GM19468 (cell line): ENCODE measurements at regions not wholly inside any gene's neighbourhood (a gene's known extent, or its start where the extent isn't known, plus 50 kb on each side); places are given as distances from the start of the nearest gene placed in this dataset.
"Not testable (repeated sequence)": the region's sequence is repeated elsewhere in the genome, so short reads cannot be mapped to it uniquely, and the experiment has no call there.

ENCODE experiments used
- ATAC-seq: cut with Tn5 transposase; IDR thresholded peaks from one replicate; pipeline ENCODE4 v1.9.1; 2021; ENCODE audit warnings: mild to moderate bottlenecking, moderate library complexity, moderate number of reproducible peaks; ENCODE audit not compliant: unreplicated experiment; ENCODE audit errors: extremely low read depth

- ATAC-seq: no peak
Observed at GRCh38 chr1:208665936-208666335, 421.8 kb upstream of the PLXNA2 start.

- no peak for ATAC-seq
Observed at GRCh38 chr1:208668991-208669390, 424.8 kb upstream of the PLXNA2 start.

- no peak for ATAC-seq
Observed at GRCh38 chr1:208670778-208671177, 426.6 kb upstream of the PLXNA2 start.

GRCh38 chr1:208681878-208682663 is 437.9 kb upstream of the PLXNA2 start:
- no peak for ATAC-seq

- no peak for ATAC-seq
Observed at GRCh38 chr1:208682664-208683013, 438.5 kb upstream of the PLXNA2 start.

GRCh38 chr1:208683141-208683540 is 439.0 kb upstream of the PLXNA2 start:
- ATAC-seq: no peak

GRCh38 chr1:208684192-208684591 is 440.0 kb upstream of the PLXNA2 start:
- no peak for ATAC-seq

GRCh38 chr1:208686592-208686991 is 442.4 kb upstream of the PLXNA2 start:
- ATAC-seq: no peak

GRCh38 chr1:208688656-208689315 is 444.6 kb upstream of the PLXNA2 start:
- ATAC-seq: no peak

- no peak for ATAC-seq
Observed at GRCh38 chr1:208691012-208691411, 446.8 kb upstream of the PLXNA2 start.

GRCh38 chr1:208709981-208710380 is 465.8 kb upstream of the PLXNA2 start:
- no peak for ATAC-seq

- no peak for ATAC-seq
Observed at GRCh38 chr1:208714323-208714722, 470.1 kb upstream of the PLXNA2 start.

GRCh38 chr1:208717525-208717924 is 473.3 kb upstream of the PLXNA2 start:
- no peak for ATAC-seq

- no peak for ATAC-seq
Observed at GRCh38 chr1:208722592-208722991, 478.4 kb upstream of the PLXNA2 start.

GRCh38 chr1:208724079-208724478 is 479.9 kb upstream of the PLXNA2 start:
- no peak for ATAC-seq

GRCh38 chr1:208728815-208729214 is 484.6 kb upstream of the PLXNA2 start:
- no peak for ATAC-seq

- peak; percentile 96 for ATAC-seq
Observed at GRCh38 chr1:208731981-208732821, 488.0 kb upstream of the PLXNA2 start.

GRCh38 chr1:208737161-208737560 is 493.0 kb upstream of the PLXNA2 start:
- ATAC-seq: no peak

- peak; percentile 32 for ATAC-seq
Observed at GRCh38 chr1:208737922-208738321, 493.7 kb upstream of the PLXNA2 start.

GRCh38 chr1:208739636-208740035 is 495.5 kb upstream of the PLXNA2 start:
- ATAC-seq: not testable (repeated sequence)

GRCh38 chr1:208741296-208741695 is 497.1 kb upstream of the PLXNA2 start:
- no peak for ATAC-seq
